NT2/D1 (cell line): ENCODE measurements at regions not wholly inside any gene's neighbourhood (a gene's known extent, or its start where the extent isn't known, plus 50 kb on each side); places are given as distances from the start of the nearest gene placed in this dataset.

Experiments used
- YY1 ChIP-seq: IDR thresholded peaks from 2 replicates; pipeline ENCODE4 v1.6.1; 2011; ENCODE audit not compliant: insufficient read length, insufficient read depth
- ZNF274 ChIP-seq: IDR thresholded peaks from 2 replicates; pipeline ENCODE4 v1.6.1; 2011; ENCODE audit warnings: mild to moderate bottlenecking, low read depth, low read length

- TF ChIP-seq ZNF274 (no peak), YY1 (no peak)
Observed at GRCh38 chr7:116449441-116449840, 50.1 kb upstream of the CAV2 start.
